ENCODE measurements at regions not wholly inside any gene's neighbourhood (a gene's known extent, or its start where the extent isn't known, plus 50 kb on each side); places are given as distances from the start of the nearest gene placed in this dataset.

DNA sequence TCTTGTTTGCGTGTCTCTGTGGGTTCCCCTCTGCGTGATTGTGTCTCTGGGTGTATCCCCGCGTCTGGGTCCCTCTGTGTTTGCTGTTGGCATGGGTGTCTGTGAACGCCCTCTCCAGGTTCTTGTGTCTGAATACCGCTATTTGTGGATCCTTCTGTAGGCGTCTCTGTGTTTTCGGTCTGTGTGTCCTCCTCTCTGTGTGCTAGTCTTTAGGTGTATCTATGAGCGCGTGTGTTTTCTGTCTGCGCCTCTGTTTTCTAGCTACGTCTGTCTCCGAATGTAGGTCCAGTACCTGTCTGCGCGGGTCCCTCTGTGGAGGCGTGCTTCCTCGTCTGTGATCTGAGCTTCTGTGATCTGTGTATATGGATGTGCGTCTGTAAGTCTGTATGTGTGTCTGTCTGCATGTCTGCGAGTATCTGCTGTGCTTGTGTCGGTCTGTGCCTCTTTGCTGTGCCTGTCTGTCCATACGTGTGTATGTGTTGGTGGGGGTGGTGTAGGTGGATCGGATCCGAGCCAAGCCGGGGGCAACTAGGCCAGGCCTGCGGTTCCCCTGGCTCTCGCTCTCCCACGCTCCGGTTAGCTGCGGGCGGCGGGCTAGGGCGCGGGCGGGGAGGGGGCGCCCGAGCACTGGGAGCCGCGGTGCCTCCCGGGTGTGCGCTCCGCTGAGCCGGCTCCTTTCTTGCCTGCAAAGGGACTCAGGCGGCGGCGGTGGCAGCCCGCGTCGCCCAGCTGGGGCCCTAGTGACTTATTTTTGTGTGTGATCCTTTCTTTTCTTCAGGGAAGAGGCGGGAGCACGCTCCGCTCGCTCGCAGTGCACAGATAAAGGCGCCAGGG, 105.3 kb upstream of the E2F8 start:
- TF ChIP-seq, protein P1, sequence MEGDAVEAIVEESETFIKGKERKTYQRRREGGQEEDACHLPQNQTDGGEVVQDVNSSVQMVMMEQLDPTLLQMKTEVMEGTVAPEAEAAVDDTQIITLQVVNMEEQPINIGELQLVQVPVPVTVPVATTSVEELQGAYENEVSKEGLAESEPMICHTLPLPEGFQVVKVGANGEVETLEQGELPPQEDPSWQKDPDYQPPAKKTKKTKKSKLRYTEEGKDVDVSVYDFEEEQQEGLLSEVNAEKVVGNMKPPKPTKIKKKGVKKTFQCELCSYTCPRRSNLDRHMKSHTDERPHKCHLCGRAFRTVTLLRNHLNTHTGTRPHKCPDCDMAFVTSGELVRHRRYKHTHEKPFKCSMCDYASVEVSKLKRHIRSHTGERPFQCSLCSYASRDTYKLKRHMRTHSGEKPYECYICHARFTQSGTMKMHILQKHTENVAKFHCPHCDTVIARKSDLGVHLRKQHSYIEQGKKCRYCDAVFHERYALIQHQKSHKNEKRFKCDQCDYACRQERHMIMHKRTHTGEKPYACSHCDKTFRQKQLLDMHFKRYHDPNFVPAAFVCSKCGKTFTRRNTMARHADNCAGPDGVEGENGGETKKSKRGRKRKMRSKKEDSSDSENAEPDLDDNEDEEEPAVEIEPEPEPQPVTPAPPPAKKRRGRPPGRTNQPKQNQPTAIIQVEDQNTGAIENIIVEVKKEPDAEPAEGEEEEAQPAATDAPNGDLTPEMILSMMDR (IDR thresholded peaks at IDR 0.05): no peak
- TF ChIP-seq POLR2A (IDR thresholded peaks at IDR 0.05): no peak
